CD4-positive, alpha-beta T cell treated with Interleukin-1 beta for 1 hour (primary cell): ENCODE measurements at regions not wholly inside any gene's neighbourhood (a gene's known extent, or its start where the extent isn't known, plus 50 kb on each side); places are given as distances from the start of the nearest gene placed in this dataset.
"Not testable (repeated sequence)": the region's sequence is repeated elsewhere in the genome, so short reads cannot be mapped to it uniquely, and the experiment has no call there.

Experiments
- DNase-seq, 2 donors: peaks; one replicate each; pipeline ENCODE4 v3.0.0-alpha.2; 2020 to 2022

GRCh38 chr4:85168234-85168834 lies 201.8 kb upstream of the WDFY3 start:
- no peak for DNase-seq

- no peak for DNase-seq
These were observed 203.8 kb upstream of the WDFY3 start for GRCh38 chr4:85170241-85170640.

- no peak for DNase-seq
These were observed 208.7 kb upstream of the WDFY3 start for GRCh38 chr4:85175190-85175589.

GRCh38 chr4:85177092-85177491 lies 210.6 kb upstream of the WDFY3 start:
- DNase-seq: no peak

GRCh38 chr4:85177679-85178078 lies 211.2 kb upstream of the WDFY3 start:
- DNase-seq: no peak

GRCh38 chr4:85180533-85180932 lies 214.0 kb upstream of the WDFY3 start:
- DNase-seq: no peak

- no peak for DNase-seq
These were observed 220.6 kb upstream of the WDFY3 start for GRCh38 chr4:85187106-85187505.

GRCh38 chr4:85196015-85196414 lies 229.5 kb upstream of the WDFY3 start:
- DNase-seq: not testable (repeated sequence)

GRCh38 chr4:85200106-85200505 lies 233.6 kb upstream of the WDFY3 start:
- DNase-seq: no peak

GRCh38 chr4:85209161-85209560 lies 242.7 kb upstream of the WDFY3 start:
- no peak for DNase-seq

GRCh38 chr4:85210353-85210752 lies 243.9 kb upstream of the WDFY3 start:
- DNase-seq: no peak

GRCh38 chr4:85216571-85216970 lies 250.1 kb upstream of the WDFY3 start:
- DNase-seq: not testable (repeated sequence)

- DNase-seq: no peak
These were observed 252.3 kb upstream of the WDFY3 start for GRCh38 chr4:85218756-85219155.

GRCh38 chr4:85221606-85222005 lies 253.3 kb upstream of the ARHGAP24 start:
- no peak for DNase-seq

- no peak for DNase-seq
These were observed 252.4 kb upstream of the ARHGAP24 start for GRCh38 chr4:85222561-85222960.

- DNase-seq: no peak
These were observed 246.7 kb upstream of the ARHGAP24 start for GRCh38 chr4:85228264-85228663.

- no peak for DNase-seq
These were observed 241.4 kb upstream of the ARHGAP24 start for GRCh38 chr4:85233516-85233915.

GRCh38 chr4:85243857-85244256 lies 231.1 kb upstream of the ARHGAP24 start:
- DNase-seq: no peak

- DNase-seq: no peak
These were observed 230.3 kb upstream of the ARHGAP24 start for GRCh38 chr4:85244638-85245037.

GRCh38 chr4:85246055-85246454 lies 228.9 kb upstream of the ARHGAP24 start:
- DNase-seq: no peak

GRCh38 chr4:85250852-85251251 lies 224.1 kb upstream of the ARHGAP24 start:
- no peak for DNase-seq

GRCh38 chr4:85257817-85258370 lies 217.1 kb upstream of the ARHGAP24 start:
- DNase-seq: no peak

- no peak for DNase-seq
These were observed 214.9 kb upstream of the ARHGAP24 start for GRCh38 chr4:85260064-85260463.

- DNase-seq: no peak
These were observed 209.7 kb upstream of the ARHGAP24 start for GRCh38 chr4:85265234-85265633.

GRCh38 chr4:85268188-85268587 lies 206.8 kb upstream of the ARHGAP24 start:
- no peak for DNase-seq
